ENCODE measurements at regions not wholly inside any gene's neighbourhood (a gene's known extent, or its start where the extent isn't known, plus 50 kb on each side); places are given as distances from the start of the nearest gene placed in this dataset.
"Not testable (repeated sequence)": the region's sequence is repeated elsewhere in the genome, so short reads cannot be mapped to it uniquely, and the experiment has no call there.

DNA sequence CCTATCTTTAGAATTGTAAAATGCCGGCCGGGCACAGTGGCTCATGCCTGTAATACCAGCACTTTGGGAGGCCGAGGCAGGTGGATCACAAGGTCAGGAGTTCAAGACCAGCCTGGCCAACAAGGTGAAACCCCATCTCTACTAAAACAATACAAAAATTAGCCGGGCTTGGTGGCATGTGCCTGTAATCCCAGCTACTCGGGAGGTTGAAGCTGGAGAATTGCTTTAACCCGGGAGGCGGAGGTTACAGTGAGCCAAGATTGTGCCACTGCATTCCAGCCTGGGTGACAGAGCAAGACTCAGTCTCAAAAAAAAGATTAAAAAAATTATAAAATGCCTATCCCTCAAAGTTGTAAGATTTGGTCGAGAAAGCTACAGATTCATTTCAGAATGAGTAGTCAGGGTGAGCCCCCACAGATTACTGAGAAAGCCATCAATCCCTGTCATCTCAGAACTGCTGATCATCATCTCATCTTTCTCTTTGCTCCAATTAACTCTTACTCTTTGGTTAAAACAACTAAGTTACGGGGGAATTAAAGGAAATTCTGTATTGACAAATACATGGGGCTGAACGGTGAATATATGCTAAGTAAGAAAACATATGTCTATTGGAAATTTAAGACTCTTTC lies 76.9 kb upstream of the TNFSF11 start:
- TF ChIP-seq EZH2 (IDR thresholded peaks at IDR 0.05; ENCODE audit: borderline replicate concordance, control insufficient read depth, low read depth, low read length); POLR2AphosphoS5 (IDR thresholded peaks at IDR 0.05; ENCODE audit: low read length); LARP7 (IDR thresholded peaks at IDR 0.05): not testable (repeated sequence)
